DMS114 treated with DMSO at 0.1 percent for 48 hours (cell line): ENCODE measurements at regions not wholly inside any gene's neighbourhood (a gene's known extent, or its start where the extent isn't known, plus 50 kb on each side); places are given as distances from the start of the nearest gene placed in this dataset.

ENCODE experiments used
- DNase-seq: peaks from one replicate; lab custom pipeline; 2025; ENCODE audit not compliant: unreplicated experiment; lab: John Stamatoyannopoulos, UW

DNA sequence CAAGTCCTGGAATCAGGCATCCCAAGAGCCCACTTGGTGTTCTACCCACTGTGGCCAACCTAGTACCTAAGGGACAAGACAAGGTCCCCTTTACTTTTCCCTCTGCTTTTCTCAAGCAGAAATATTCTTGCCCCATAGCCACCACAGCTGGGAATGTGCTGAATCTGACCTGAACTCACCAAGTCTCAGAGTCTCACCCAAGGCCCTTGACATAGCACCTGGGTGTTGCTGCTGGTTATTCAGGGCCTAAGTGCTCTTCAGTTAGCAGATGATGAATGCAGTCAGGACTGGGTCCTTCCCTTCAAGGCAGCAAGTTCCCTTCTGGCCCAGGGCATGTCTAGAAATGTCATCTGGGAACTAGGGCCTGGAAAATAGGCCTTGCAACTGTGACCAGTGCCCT is 201.8 kb upstream of the SERP2 start:
- DNase-seq, result no peak

DNA sequence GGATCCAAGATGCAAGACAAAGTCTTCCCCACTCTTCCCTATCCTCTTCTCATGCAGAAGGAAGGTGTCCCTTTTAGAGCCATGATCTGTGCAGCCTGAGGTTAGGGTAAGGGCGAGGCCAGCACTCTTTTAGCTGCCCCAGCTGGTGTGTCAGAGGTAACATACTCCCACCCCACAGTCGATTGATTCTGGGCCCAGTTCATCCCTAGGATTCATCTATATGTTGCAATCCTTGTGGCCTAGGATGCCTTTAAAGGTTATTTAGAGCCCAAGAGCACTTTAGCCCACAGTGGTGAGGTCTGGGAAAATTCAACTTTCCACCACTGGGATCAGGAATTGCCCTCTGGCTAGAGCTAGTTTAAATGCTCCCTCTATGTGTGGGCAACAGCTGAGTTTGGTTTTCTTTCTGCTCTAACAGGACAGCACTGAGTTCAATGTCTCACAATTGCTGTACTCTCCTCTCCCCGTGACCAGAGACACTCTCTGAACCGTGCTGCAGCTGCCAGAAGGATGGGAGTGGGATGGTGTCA is 201.3 kb upstream of the SERP2 start:
- DNase-seq, result no peak

DNA sequence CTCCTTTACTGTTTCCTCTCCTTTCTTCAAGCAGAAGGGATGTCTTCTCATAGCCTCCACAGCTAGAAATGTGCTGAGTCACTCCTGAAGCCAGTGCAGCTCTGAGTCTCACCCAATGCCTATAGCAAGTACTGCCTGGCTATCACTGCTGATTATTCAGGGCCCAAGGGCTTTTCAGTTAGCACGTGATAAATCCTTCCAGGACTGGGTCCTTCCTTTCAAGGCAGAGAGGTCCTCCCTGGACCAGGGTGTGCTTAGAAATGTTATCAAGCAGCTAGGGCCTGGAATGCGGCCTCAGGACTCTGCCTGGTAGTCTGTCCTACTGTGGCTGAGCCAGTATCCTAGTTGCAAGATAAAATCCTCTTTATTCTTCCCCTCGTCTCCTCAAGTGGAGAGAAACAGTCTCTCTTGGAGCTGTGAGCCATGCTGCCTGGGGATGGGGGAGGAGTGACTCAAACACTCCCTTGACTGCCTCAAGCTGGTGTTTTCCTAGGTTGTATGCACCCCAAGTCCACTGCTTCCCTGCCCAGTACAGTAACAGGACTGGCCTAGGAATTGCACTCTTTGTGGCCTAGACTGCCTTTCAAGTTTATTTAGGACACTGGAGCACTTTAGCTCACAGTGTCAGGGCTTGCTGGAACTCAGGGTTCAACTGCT is 198.7 kb upstream of the SERP2 start:
- DNase-seq, result no peak

DNA sequence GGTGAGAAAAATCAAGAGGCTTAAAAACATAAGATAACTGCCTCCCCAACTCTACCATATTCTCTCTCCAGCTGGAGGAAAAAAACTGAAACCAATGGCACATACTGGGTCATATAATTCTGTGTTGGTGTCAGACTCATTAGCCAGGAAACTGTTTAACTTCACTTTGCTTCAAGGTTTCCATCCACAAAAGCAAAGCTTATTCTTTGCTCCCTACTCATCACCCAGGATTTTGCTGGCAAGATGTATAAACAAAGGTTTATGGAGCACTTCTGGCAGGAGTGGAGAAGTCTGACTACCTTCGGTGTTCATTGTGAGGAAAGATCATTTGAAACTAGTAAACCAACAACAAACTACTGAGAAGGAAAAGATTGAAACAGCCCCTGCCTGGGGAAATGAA is 197.5 kb upstream of the SERP2 start:
- no peak for DNase-seq

DNA sequence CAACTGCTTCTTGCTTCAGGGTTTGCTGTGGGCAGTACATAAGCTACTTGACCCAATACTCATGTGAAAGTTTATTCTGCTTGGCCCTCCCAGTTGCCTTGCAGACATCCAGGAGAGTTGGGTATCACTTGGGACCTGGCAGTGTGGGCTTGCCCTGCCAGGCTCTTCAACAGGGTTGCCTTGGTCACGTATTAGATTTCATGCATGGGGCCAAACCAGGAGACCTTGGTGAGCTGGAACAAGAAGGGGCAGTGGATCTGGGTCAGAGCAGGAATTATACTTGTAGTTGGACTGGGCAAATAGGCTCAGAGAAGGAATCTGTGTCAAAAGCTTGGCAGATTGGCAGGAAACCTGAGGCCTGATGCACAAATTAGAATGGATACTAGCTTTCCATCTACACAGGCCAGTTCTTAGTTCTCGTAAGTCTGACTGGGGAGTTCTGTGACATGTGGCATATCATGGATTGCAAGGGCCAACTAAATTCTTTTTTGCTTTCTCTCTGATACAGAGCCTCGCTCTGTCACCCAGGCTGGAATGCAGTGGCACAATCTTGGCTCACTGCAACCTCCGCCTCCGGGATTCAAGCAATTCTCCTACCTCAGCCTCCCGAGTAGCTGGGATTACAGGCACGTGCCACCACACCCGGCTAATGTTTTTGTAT is 192.6 kb upstream of the SERP2 start:
- no peak for DNase-seq

DNA sequence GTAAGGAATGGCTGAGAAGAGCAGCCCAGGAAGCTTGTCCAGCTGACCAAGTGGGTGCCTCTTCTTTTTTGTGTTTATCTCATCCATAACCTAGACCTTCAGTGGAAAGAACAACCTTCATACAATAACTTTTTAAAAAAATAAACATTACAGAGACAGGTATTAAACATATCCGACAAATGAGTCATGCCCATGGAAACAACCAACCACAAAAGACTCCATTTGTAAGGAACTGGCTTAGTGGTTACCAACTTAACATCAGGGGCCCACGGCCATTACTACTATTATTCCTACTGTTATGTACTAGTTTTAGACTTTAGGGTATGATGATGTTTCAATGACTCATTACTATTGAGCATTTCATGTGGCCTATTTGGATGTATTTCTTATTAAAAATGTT is 191.7 kb upstream of the SERP2 start:
- no peak for DNase-seq

DNA sequence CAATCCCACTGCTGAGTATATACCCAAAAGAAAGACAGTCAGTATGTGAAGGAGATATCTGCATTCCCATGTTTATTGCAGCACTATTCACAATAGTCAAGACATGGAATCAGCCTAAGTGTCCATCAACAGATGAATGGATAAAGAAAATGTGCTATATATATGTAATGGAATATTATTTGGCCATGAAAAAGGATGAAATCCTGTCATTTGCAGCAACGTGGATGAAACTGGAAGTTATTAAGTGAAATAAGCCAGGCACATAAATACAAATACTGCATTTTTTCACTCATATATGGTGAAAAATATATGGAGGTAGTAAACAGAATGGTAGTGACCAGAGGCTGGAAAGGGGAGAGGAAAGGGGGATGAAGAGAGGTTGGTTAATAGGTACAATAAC is 188.9 kb upstream of the SERP2 start:
- no peak for DNase-seq

DNA sequence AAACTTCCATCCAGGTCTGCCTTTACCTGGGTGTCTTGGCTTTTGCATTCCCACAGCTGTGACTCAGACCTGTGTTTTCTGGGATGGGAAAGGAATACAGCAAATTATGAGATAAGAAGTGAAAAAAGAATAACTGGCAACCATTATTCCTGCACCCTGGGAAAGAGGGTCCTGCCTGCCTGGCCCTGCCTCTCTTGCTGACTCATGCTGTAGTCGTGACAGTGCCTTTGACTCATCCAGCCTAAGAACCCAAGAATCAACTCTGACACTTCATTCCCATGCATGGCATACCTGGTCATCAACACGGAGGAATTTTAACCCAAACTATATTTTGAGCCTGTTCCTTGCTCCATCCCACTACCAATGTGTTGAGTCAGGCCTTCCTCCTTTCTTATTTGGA is 185.4 kb upstream of the SERP2 start:
- no peak for DNase-seq

DNA sequence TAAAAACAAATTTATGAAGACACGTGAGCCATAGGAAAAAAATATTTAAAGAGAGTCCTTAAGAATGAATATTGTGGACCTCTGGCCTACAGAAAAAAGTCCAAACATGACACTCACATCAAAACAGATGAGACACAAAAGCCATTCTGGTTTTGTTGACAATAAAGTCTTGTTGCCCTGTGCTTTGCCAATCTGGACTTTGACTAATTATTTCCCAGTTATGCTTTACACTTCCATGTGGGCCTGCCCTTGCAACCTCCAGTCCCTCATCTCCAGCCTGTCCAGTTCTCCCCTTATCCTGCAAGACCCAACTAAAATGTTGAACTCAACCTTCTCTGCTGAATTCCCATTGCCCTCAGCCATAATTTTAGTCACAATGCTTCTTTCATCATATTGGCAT is 184.5 kb upstream of the SERP2 start:
- no peak for DNase-seq

DNA sequence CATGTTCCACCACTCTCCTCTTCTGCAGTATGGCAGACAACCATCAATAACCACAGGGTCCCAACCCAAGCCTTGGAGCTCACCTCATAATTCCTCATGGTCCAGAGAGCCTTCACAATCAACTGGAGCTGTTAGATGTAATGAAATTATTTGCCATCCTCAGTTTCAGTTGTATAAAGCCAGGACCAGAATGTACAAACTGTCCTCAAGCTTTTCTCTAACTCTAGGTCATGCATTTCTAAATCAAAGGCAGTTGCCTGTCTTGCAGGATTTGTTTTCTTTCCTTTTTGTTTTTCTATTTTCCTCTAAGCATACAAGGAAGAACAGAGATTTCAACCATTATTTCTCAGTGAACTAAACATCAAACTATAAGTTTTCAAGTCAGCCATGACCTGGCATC is 182.5 kb upstream of the SERP2 start:
- DNase-seq, result no peak

DNA sequence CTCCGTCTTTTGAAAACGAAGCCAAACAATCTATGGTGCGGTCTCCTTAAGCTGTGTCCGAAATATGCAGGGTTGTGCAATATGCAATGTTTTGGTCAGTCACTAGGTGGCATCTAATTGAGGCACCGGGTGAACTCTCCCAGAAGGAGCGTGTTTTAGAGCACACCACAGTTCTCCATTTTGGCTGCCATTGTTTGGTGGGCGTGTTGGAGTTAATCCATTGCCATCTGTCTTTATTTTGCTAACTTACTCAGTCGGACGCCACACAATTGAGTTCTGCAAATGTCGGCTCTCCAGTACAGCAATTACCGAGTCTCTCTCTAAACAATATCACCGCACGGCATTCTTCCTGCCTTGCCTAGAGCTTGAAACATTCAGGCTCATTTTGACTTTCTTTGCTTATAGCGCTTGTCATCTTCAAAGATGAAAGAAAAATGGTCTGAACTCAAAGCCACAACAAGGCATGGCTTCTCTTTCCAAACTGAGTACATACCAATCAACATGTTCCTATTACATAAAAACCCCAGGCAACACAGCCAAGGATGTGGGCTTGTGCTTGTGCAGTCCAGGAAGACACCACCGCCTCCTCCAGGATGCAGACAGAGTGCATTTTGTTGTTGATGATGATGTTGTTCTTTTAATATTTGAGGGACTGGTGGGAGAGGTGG is 182.0 kb upstream of the SERP2 start:
- peak; percentile 2 for DNase-seq

DNA sequence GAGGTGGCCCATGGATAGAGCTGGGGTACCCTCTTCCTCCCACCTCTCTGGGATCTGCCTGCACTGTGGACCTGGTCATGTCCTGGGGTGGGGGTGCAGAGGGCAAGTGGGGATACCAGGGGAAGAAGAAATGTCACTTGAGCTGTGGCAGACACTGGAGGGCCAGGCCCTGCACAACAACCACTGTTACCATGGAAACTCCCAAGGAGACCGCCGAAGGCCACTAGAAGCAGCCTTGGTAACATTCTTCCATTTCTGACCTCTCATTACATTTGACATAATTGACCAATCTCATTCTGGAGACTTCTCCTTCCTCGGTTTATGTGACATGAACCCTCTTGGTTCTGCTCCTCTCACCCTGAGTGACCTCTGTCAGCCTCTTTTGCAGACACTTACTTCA is 179.9 kb upstream of the SERP2 start:
- no peak for DNase-seq

DNA sequence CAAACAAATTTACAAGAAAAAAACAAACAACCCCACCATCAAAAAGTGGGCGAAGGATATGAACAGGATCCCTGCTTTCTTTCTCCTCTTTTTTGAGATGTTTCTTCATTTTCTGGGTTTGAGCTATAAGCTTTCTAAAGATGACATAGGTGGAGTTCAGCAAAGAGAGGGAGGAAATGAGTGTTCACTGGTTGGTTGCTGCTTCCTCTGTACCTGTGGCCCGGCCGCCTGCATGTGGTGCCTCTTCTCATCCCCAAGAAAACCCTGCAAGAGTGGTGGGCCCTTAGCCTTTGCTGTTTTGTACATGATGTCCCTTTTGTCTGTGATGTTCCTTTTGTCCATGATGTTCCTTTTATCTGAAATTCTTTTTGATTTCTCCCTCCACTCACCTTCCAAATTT is 178.4 kb upstream of the SERP2 start:
- no peak for DNase-seq

DNA sequence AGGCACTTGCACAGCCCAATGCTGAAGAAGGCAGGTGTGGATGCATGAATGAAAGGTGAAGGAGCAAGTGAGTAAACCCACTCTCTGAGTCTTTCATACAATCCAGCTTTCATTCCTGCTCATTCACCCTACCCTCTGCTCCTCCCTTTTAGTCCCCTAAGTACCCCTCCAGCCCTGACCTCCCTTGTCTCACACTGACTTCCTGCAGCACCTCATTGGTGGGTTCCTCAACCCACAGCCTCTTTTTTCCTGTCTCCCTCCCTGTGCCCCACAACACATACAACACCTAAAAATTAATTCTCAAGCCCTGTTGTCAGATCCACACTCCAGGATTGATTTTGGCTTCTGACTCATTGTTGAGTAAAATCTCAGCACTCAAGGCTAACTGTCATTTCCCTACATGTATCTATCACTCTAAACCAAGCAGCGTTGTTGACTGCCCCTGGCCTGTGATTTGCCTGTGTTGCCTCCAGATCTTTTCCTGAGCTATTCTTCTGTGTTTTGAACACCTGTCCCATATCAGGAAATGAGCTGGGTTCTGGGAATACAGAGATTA is 177.3 kb upstream of the SERP2 start:
- no peak for DNase-seq

DNA sequence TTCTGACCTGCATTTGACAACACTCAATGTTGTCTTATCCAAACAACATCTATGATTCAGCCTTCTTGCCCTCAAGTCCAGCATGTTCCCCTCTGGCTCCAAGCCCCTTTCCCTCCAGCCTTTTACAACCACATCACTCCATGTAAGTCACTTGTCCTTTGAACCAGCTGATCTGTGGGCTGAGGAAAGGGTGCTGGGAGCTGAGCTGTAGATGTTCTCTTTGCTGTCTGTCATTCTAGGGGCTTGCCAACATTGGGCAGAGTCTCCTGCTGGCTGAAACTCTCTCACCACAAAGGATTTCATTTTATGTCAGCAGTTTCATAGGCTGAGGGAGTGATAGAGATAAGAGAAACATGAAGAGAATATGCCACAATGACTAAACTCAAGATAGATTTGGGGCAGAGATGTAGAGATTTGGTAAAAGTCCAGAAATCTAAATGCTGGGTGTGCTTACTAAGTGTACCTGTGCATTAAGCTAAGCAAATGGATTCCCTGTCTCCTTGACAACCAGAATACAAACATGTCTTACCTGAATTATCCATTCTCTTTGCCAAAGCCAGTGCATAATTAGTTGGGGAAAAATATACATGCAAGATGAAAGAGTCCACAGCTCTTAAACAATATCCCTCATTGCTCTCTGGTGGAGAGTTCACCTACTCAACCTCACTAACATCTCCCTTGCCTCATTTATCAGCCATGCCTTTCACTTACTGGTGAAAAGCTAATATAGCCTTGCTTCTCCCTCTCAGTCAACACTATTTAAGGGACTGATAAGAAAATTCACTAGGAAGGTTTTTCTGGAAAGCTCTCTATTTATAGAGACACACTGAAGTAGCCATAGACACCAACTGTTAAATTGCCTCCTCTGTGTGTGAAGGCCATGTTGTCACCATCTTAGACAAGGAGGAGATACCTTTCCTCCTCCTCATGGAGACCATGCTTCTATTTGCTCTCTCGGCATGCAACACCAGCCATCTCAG is 175.5 kb upstream of the SERP2 start:
- DNase-seq, result no peak

DNA sequence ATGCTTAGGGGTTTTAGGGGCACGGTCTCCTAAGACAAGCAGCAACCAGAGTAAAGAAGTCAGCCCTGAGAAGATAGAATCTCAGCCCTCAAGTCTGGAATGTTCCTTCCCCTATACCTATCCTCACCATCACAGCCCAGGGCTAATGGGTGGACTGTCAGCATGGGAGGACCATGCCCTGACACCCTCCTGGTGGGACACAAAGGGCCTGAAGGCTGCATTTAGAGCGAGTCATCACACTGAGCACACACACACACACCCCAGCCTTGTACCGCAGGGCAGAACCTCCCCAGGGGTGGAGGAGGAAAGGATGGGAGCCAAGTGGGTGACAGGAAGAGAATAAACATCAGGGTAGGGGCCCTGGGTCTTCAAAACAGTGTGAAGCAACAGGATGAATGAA is 174.8 kb upstream of the SERP2 start:
- no peak for DNase-seq

DNA sequence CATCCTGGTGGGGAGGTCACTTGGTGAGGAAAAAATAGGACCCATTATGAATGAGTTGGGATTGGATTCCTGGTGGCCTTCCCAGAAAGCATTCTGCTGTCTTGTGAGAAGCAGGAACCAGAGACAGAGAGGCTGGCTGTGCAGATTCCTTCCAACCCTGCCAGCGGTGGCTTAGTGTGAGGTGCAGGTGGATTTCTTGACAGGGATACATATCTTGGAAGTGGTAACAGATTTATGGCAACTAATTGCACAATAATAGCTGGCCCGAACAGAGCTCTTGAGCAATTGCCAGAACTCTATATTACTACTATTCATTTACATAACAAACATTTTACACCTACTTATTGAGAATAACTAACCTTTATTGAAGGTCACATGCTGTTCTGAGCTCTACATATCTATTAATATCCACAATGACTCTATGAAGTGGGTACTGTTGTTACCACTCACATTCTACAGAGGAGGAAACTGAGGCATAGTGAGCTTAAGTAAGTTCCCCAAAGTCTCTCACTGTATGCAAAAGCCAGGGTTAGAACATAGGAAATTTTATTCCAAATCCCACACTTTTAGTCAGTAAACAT is 173.9 kb upstream of the SERP2 start:
- no peak for DNase-seq

DNA sequence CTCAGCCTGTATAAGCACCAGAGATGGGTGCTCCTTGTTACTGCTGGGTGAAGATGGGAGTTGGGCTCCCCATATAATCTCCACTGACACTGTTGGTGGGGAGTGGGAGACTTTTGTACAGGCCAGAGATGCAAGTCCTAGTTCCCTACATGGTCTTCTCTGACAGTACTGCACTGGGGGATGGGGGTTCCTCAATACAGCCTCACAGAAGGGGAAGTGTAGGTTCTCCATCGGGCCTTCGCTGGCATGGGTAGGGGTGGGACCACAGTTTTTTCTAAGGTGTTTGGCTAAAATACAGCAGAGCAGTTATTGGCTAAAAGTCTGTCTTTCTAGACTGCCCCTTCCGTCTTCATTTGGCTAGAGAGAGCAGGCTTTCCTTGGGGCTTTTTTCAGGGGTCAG is 167.2 kb upstream of the SERP2 start:
- no peak for DNase-seq

DNA sequence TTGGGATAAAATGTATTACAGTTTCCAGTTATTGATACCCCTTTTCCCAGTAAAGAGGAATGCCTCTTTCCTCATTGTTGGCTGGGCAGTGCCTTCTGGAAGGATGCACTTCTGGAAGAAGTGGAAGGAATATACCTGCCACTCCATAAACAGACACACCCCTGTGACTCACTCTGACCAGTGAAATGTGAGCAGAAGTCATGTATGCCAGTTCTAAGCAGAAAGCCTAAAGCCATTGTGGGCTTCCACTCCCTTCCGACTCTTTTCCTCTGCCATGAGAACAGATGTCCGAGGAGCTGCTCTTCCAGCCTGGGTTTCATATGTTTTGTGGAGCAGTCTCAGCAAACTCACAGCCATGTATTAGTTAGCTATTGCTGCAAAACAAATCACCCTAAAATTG is 166.1 kb upstream of the SERP2 start:
- DNase-seq, result no peak

DNA sequence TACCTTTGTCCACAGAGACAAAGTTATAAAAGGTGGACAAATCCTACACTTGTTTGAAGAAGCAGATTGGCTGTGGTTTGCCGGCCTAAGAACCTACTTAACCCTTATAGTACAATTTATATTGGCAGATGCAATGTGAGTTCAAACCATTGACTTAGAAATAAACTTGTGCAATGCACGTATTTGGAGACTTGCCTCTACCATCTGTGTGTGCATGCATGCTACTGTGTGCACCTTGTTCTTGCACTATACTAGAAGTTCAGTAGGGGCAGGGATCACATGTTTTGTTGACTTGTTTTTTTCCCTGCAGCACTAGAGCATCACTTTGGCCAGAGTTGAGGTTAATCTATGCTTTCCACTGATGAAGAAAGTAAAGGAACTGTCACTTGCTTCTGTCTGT is 163.1 kb upstream of the SERP2 start:
- no peak for DNase-seq

DNA sequence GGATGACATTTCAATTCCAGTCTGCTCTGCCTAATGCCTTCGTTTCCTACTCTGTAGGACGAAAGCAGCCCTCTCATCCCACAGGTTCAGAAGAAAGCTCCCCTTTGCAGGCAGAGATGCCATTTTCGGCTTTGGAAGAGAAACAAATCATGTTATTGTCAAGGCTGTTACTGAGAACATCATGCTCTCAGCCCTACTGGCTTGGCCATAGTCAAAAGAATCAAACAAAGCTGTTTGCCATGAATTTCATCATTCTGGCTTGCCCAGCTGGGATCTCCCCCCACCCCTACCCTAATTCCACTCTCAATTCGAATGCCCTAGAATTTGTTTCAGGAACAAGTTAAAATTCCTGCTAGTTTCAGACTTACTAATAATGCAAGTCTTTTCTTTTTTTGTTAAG is 162.3 kb upstream of the SERP2 start:
- DNase-seq, result no peak
